Stimulated activated CD4-positive, alpha-beta T cell treated with anti-CD3 and anti-CD28 coated beads, Interleukin-1b, Interleukin-23, amount 100 ng/mL, for 4 hours (primary cell): ENCODE measurements at regions not wholly inside any gene's neighbourhood (a gene's known extent, or its start where the extent isn't known, plus 50 kb on each side); places are given as distances from the start of the nearest gene placed in this dataset.

Experiments
- DNase-seq, 2 donors: peaks; one replicate each; pipeline ENCODE4 v3.0.0-alpha.2; 2020; ENCODE audit warnings: low read depth in 2 of 2

- DNase-seq, result no peak
Measured at GRCh38 chr10:20948686-20949327, 51.7 kb upstream of the NEBL start.
